HG02938 (cell line): ENCODE measurements at regions not wholly inside any gene's neighbourhood (a gene's known extent, or its start where the extent isn't known, plus 50 kb on each side); places are given as distances from the start of the nearest gene placed in this dataset.
"Not testable (repeated sequence)": the region's sequence is repeated elsewhere in the genome, so short reads cannot be mapped to it uniquely, and the experiment has no call there.

Experiments
- ATAC-seq: cut with Tn5 transposase; IDR thresholded peaks from one replicate; pipeline ENCODE4 v1.9.1; 2021; ENCODE audit warnings: mild to moderate bottlenecking, moderate library complexity; ENCODE audit not compliant: unreplicated experiment

DNA sequence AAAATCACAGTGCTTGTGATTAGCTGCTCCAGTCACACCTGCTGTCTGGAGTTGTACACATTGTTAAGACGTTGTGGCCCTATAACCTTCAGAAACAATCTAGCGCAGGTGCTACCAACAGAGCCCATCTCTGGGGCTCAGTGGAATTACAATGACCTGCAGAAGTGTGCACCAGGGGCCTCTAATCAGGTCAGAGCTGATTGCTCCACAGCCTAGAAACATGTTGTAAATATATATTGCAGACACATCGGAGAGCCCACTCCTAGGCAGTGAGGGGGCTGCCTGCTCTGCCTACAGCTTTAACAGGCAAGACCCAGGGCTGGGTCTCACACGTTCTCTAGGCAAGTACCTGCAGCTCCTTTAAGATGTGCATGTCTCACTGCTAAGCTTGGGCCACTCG lies 302.0 kb downstream of the SIPA1L2 start:
- no peak for ATAC-seq

DNA sequence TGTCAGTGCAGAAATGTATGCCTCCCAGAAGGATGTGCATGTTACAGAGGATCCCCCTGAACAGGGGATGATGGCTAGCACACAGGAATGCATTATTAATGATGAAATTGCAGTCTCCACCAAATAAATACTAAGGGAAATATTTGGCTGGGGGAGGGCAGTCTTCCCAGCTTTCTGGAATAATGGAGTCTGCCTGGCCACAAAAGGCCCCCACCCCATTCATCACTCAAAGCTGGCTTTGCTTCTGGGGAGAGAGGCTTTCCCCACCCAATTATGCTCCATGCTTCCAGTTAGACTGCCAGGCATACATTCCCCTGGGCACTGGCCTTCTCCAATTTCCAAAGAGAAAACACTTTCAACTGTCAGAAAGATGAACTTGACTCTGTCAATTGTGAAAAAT lies 302.7 kb downstream of the SIPA1L2 start:
- ATAC-seq, result no peak

DNA sequence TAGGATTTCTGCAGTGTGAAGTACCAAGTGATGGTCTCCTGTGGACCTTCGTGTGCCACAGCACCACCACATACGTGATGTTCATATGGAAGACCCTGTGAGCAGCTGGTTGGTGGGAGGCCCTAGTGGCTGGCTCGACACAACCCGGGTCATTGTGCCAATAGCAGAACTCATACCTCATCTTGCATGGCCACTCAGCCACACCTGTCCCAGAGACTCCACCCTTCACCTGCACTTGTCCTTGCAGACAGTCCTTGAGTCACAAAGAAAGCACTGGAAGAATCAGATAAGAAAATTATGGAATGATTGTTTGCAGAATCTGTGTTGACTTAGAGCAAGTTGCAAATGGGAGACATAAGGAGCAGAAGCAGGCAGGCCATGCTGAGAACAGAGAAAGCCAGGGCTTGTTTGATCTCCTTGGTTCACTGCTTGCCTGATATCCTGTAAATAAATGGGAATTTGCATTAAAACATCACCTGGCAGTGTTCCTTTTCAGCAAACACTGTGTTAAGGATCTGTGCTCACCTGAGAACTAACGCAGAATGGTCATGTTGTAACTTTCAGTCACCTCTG lies 307.7 kb downstream of the SIPA1L2 start:
- no peak for ATAC-seq

DNA sequence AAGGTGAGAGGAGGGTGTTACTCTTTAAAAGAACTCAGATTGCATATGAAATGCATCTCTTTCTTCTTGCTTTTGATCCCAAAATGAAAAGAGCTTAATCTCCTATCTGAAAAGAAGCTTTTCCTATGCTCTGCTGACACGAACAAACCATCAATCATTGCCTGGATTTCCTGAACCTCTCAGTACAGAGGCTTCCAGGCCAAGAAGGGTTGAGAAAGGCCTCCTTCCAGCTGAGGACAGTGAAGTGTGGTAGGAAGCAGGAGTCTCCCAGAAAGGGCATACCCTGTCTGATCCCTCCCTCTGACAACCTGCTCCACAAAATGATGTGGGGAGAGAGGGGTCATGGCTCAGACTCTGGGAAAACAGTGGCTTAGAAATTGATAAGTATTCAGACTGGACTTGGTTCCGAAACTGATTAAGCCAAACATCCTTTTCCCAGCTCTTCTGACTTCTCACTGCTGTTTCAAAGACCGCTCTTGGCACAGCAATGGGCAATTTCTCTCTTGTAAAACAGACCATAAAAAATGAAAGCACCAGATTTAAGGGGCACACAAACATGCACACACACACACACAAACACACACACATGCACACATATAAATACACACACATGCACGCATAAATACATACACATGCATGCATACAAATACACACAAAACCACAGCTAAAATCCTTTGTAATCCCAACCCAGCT lies 310.3 kb downstream of the SIPA1L2 start:
- ATAC-seq, result no peak

DNA sequence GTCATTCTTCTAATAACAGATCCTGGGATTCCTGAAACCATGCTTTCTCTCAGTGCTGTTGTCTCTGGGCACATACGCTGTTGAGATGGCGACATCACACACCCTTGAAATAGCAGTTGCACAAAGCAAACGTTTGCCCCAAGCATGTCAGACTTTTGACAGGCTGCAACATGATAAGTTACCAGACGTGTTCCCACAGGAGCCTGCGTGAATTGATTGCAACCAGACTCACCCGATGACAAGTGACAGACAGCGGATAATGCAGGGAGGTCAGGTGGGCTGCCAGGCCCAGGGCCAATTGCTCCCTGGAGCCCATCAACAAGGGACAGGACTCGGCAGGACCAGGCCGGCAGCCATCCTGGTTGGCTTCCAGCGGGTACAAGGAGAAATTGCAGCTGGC lies 310.9 kb downstream of the SIPA1L2 start:
- ATAC-seq, result no peak

DNA sequence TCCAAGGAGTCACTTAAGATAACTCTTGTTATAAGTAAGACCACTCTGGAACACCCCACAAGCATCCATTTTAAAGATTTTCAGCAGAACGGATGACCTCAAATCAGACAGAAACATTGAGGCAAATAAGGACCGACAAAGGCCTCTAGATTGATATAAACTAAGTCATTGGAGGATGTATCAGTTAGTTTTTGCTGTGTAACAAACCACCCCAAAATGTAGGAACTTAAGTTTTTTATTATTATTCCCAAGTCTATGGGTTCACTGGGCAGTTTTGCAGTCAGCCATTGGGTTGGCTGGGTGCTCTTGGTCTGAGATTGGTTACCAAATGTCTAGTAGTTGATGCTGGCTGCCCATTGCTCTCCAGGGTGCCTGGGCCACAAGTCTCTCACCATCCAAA lies 311.8 kb downstream of the SIPA1L2 start:
- ATAC-seq, result no peak

DNA sequence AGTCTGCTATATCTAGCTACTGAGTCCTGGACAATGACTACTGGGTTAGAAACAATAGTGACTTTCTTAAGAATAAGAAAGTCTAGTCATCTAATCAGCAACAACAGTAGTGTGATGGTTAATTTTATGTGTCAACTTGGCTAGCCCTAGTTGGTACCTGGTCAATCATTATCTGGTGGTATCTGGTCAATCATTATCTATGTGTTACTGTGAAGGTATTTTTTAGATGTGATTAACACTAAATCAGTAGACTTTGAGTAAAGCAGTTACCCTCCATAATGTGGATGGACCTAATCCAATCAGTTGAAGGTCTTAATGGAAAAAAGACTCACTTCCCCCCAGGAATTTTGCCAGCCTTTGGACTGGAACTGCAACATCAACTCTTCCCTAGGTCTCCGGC lies 312.6 kb downstream of the SIPA1L2 start:
- ATAC-seq, result no peak

DNA sequence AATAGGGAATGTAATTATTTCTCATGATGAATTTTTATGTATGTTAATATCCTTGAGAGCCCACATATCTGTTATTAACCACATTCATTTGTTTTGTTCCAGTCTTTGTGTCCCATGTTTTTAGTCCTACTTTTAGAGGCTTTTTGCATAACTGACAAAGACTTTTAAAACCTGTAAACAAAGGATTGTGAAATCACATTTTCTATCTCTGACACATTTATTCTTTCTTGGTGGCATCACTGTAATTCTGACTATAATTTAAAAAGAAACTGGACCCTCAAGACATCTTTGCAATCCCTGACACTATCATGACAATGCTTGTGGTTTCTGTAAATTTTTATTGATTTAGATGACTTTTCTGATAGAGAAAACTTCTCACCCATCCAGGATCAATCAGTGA lies 313.1 kb downstream of the SIPA1L2 start:
- ATAC-seq, result no peak

DNA sequence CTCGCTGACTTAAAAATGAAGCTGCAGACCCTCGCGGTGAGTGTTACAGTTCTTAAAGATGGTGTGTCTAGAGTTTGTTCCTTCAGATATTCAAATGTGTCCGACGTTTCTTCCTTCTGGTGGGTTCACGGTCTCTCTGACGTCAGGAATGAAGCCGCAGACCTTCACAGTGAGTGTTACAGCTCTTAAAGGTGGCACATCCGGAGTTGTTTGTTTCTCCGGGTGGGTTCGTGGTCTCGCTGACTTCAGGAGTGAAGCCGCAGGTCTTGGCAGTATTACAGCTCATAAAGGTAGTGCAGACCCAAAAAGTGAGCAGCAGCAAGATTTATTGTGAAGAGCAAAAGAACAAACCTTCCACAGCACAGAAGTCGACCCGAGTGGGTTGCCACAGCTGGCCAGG lies 316.1 kb downstream of the SIPA1L2 start:
- not testable (repeated sequence) for ATAC-seq

DNA sequence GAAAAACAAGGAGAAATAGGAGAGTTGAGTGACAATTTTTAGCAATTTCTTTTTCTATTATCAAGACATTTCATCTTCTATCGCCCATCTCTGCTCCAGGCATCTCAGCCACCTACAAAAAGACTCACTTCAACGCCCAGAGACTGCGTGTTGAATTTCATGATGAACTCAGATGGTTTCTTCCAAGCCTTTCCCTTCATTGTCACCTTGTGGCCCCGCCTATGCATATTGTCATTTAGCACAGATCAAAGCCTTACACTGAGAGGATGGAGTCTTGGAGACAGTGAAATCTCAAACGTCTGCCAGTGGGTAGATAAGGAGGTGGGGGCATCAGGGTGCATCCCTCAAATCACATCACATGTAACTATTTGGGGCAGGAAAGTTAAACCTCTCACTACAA lies 319.4 kb downstream of the SIPA1L2 start:
- ATAC-seq, result no peak

DNA sequence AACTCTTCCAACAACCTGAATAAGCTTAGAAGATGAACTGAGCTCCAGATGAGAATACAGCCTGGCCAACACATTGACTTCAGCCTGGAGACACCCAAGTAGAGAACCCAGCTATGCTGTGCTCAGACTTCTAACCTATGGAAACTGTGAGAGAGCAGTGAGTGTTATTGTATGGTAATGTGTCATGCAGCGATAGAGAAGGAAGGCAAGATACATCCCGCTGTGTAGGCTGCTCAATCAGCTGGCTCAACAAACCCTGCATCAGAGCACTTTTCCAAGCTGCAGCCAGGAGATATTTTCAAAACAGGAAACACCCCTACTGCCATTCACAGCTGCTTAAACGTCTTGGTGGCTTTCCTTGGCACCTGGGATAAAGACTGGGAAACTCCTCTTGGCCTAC lies 321.3 kb downstream of the SIPA1L2 start:
- ATAC-seq, result no peak

DNA sequence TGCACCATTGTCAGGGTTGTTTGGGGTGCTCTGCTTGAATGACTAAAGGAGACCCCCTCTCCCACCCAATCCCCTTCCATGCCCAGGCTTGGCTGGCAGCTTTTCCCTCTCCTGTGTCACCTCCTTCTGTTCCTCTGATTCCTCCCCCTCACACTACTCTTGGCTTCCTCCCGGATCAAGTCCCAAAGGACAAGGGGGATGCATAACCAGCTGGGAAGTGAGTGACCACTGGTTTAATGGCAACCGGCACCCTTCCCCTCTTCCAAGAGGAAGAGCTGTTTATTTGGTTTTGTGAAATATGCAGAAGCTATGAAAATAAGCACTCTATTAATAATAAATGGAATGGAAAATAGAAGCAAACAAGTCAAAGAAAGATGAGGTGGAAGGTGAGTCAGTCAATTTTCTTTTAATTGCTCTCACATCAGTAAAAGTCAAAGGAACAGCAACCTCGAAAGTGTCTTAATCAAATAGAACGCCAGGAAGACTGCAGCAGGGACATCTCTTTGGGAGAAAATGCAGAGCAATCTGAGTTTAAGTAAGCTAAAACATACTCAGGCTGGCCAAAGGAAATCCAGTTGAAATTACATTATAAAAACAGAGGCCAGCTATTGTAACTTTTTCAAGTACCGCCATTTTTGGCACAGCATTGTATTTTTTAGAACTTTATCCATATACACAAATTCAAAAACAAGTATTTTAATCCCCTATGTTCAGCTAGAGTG lies 322.5 kb downstream of the SIPA1L2 start:
- no peak for ATAC-seq

DNA sequence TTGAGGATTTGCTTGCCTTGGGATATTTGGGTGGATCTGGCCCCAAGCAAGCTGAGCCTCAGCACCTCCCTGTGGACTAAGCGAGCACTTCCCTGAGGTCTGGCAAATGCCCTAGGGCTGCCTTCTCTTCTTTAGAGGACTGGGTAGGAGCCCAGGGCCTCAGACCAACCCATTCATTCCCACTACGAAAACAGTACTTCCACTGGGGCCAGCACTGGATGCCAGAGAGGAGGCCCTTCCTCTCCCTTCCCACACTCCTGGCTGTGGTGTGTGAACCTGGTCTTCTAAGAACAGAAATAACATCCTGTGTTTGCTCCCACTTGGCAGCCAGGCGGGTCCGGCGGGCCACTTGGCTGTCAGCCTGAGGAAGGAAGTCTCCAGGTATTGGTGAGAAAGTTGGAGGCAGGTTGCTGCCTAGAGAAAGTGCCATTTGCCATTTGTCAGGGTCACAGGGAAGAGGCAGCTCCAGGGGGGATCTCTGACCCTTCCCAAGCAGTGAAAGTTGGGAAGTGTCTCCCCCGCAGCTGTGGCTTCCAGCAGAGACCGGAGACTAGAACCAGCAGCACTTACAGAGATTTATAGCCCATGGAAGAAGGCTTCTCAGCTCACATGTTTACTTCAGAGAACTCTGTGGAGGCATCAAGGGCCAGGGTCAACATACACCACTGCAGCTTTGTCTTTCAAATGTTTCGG lies 323.5 kb downstream of the SIPA1L2 start:
- no peak for ATAC-seq

DNA sequence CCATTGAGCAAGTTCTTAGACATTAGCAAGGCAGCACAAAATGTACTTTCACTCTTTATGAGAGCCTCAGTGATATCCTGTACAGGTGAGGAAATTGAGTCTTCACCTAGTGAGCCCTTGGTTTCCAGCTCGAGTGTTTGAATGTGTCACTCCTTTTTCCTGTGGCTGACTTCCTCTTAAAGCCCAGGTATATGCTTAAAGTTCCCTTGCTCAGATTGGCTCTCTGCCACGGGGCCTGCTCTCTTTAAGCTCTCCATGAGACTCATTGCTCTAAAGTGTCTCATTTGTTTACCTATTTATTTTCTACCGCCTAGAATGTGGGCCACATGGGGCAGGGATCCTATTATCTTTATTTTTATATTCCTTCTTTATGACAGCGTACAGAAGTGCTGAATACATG lies 324.9 kb downstream of the SIPA1L2 start:
- ATAC-seq, result no peak

DNA sequence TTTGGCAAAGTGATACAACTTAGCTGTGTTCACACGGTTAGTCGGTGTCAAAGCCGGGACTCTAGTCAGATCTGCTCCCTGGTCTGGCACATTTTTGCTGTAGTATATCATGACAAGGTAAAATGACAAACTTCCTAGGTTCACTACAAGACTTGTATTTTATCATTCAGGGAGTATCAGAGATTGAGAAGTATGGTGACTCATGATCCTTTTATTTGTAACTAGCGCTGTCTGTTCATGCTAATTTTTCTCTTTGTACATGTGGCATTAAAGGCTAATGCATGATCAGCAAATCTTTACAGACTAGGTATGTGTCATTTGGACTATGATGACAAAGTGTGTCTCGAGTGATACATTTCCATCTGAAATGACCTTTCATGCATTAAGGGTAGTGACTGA lies 326.7 kb downstream of the SIPA1L2 start:
- ATAC-seq, result no peak

DNA sequence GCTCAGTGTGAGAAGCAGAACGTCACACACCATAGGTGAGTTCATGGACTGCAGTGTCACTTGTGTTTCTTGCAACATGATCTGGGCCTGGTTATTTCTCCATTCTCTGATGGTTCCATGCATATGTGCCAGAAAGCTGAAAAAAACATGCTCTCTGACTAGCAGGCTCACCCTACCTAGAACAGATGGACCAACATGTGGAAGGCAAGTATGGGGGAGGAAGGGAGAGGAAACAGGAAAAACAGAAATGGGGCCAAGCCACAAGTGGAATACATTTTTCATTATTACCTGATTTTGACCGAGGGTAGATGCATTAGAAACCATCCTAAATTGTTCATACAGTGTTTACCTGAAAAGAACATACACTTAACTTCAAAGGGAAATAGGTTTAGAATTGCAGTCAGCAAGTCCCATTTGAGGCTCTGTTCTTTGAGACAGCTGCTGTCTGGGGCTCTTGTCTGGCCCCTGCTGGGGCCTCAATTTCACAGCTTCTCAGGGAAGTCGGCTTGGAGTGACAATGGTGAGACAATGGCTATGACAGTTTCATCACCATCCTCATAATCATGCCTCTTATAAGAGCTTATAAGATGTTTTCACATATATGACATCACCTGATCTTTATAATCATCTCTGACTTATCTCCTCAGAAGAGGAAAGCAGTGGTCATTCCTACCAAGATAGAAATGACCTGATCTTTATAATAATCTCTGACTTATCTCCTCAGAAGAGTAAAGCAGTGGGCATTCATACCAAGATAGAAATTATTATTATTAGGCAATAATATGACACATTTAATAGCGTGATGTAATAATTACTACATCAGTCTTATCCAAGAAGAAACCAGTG lies 327.3 kb downstream of the SIPA1L2 start:
- ATAC-seq, result no peak

DNA sequence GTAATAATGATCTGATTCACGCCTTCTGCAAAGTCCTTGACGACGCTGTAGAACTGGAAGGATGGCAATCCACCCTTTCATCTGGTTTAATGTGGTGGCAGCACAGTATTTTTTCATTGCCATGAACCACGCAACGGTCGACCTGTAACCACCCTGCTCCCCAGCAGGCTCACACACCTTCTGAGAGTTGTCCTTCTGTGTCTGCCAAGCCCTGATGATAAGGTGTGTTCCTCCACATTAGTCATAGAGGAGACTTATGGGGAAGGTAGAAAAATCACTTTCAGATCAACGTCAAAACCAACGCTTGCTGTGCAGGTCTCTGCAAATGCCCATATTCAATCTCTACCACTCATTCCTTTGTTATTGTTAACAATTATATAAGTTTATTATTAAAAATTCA lies 328.7 kb downstream of the SIPA1L2 start:
- ATAC-seq, result no peak

DNA sequence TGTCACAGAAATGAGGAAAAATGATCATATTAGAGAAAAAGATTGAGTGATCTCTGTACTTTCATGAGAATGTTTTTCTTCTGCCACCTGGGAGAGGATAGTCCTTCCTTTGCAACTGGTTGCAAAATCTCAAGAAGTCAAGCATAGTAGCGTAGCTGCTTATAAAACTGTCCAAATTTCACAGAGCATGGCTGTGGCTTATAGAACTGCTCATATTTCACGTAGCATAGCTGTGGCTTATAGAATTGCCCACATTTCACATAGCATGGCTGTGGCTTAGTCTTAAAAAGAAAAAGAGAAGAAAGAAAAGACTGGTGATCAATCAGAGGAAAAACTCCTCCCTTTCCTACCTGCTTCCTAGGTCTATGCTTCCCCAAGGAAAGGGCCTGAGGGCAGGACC lies 329.5 kb downstream of the SIPA1L2 start:
- no peak for ATAC-seq

DNA sequence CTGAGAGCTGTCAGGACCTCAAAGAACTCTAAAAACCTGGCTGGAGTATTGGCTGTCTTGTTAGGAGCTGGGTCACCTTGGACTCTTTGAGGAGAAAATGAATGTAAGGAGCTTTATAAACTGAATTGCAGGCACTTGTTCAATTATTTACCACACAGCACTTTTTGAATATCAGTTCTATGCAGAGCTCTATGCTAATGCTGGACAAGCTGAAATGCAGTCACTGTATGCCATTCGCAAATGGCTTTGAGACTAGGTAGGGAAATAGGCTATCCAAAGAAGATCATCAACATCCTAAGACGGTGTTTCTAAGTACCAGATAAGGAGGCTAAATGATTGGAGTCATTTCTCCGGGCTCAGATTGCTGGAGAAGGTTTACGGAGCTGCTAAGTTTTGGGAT lies 333.5 kb downstream of the SIPA1L2 start:
- ATAC-seq, result no peak

DNA sequence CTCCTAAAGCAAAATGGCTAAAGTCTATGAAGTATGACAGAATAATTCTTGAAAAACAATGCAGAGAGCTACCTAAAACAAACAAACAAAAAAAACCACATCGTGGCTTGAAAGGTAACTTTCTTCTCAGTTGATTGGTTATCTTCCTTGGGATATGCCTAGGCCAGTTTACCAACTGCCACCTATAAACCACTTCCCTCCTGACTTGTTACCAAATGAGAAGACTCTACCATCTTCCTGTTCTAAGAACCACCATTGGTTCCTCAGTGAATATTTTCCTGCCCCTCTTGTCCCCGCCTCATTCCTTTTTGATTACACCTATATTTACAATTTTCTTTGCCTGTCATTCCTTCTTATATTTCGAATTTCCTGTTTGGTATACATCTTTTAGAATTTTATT lies 336.6 kb downstream of the SIPA1L2 start:
- ATAC-seq, result no peak

DNA sequence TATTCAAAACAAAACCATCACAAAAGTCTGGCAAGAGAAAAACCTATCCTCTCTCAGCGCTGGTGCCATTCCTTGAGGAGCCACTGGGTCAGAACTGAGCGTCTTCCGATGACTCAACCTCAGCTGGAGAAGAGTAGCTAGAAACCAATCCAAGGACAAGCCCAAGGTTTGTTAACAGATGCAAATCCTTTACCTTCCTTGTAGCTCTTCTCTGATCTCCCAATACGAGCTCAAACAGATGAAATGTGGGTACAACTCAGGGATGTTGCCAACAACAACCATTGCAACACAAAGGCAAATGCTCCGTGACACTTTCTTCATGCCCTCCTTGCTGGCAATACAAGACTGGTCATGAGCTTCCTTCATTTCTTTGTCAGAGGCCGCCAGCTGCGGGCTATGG lies 337.1 kb downstream of the SIPA1L2 start:
- ATAC-seq, result no peak
